Activated CD4-positive, alpha-beta T cell treated with anti-CD3 and anti-CD28 coated beads for 1 hour (primary cell): ENCODE measurements at regions not wholly inside any gene's neighbourhood (a gene's known extent, or its start where the extent isn't known, plus 50 kb on each side); places are given as distances from the start of the nearest gene placed in this dataset.

Source experiments
- DNase-seq: peaks from one replicate; pipeline ENCODE4 v3.0.0-alpha.2; 2020

DNA sequence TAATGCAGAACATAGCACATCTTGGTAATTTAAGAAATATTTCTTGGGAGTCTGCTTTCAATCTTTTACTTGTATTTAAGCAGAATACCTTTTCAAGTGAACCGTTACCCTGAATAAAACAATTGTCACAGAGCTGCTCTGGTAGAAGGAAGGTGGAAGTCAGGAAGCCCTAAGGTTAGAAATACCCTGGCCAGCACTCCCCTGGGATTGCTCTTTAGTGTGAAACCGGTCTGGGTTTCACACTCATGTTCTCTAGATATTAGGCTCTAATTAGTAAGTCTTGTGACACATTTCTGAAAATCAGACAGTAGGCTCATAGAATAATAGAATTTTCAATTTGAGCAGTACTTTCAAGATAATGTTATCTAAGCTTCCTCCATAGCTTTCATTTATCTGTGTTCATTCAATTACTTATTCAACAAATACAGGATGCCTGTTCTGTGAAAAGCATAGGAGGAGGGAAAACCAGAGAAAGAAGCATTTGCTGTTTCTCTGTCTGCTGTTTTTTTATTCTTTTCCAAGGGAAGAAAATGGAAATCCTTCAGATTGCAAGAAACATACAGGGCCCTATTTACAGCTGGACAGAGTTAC, 825.5 kb downstream of the TLR4 start:
- DNase-seq = no peak

DNA sequence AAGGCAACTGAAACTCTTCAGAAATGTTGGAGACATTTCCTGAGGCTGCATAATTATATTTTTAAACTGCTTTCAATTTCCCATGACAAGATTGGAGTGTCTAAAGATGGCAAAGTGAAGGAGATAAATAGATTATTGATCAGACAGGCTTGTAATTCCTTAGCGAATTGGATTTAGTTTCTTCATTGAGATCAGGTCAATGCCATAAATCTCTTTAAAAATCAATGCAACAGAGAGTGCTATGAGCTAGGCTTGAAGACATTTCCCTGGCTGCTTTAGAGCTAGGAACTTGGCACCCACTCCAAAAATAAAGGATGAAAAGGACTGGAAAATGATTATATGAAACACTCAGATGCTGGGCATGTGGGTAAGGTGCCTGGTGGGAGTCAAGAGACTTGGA, 828.4 kb downstream of the TLR4 start:
- DNase-seq = no peak

GRCh38 chr9:118533101-118533500, 828.9 kb downstream of the TLR4 start:
- DNase-seq = no peak

GRCh38 chr9:118533850-118534249, 829.6 kb downstream of the TLR4 start:
- DNase-seq = no peak

DNA sequence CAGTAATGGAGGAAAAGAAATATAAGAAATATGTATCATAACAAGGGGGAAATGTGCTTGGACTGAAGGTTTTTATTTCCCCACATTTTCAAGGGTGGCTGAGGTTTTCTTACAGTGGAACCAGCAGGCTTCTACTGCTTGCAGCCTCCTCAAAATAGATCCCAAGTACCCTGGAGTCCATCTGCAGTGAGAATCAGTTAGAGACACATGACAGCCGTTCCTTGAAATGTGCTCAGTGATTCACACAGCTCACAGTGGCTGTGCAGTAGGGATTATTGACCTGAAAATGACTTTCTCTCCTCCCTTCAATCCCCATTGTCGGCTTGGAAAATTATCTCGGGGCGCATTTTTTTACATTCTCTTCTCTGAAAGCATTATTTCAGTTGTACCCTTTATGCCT, 832.0 kb downstream of the TLR4 start:
- DNase-seq = no peak

- DNase-seq = no peak
Observed at GRCh38 chr9:118538959-118539358, 830.3 kb downstream of the BRINP1 start.

DNA sequence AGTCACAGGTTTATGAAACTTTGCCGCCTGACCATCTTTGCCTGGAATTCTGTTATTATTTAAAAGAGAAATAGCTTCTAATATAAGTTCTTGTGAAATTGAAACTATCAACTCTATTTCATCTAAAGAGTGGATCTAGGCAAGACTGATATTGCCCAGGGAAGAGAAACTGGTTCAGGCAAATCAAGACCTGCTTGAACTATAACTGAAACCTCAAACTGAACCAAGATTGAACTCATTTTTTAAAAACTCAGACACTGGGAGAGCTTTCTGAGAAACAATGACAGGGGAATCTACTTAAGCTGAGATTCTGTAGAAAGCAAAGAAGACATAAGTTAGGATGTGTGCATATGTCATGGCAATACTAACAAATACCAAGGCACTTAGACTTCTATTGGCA, 815.8 kb downstream of the BRINP1 start:
- no peak for DNase-seq

GRCh38 chr9:118554987-118555386, 814.2 kb downstream of the BRINP1 start:
- no peak for DNase-seq

DNA sequence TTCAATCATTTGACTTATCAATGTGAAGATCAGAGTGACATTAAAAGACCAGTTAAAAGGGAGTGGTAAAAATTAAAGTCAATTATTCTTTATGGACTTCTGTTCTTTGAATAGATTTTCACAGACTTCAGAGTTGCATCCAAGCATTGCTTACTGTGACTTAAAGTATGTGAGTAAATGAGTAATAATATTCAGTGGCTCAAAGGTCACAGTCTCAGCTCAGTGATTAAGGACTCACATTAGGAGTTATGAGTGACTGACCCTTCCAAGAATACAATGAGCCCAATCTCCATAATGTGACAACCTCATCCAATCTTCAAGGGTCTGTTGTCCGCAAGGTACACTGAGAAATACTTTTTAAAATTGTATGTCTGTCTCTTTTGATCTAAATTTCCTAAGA, 811.2 kb downstream of the BRINP1 start:
- DNase-seq = no peak

DNA sequence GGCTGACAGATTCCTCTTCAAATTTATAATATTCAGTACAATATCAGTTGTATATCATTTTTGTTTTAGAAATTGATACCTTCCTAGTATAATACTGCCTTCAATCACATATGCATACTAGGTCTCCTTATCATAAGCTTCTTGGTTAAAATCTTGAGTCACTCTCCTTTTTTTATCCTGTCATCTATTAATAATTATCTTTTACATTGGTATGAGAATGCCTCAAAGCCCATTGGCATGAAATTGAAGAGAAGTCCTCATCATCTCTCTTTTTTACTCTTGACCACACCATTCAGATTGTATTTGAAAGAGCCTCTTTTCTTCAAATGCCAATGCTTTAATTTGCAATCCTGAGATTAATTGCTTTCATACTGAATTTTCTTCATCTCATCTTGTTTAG, 810.3 kb downstream of the BRINP1 start:
- no peak for DNase-seq

- DNase-seq = no peak
Observed at GRCh38 chr9:118561051-118561450, 808.2 kb downstream of the BRINP1 start.

DNA sequence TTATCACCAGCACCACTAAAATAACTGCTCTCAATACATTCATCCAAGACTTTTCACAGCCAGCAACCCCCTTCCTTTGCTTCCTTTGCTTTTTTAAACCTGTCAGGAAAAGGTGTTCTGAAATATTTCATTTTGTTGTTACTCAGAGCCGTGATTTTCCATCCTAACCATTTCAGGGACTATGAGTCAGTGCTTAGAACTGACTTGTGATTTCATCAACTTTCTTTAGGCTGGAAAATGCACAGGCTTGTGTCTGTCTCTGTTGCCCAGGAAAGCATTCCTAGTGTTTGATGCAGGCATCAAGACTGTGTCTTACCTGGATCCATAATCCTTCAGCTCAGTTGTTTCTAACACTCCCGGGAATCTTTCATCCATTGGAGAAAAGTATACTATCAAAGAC, 805.6 kb downstream of the BRINP1 start:
- no peak for DNase-seq

DNA sequence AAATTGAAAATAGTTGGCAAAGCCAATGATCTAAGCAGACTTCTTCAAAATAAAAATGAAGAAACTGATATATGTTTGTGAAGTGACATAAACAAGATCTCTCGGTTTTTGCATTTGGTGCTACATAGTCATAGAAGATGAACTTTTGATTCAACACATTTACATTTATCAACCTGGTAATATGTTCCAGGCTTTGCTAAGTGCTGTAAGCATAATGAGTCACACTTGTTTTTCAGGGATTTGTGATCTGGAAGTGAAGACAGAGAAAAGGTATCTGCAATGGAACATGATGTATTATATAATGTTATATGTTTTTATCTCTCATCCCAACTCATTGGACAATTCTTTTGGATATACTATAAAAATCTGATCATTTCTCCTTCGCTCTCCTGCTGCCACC, 801.4 kb downstream of the BRINP1 start:
- no peak for DNase-seq

- no peak for DNase-seq
Observed at GRCh38 chr9:118568704-118569103, 800.5 kb downstream of the BRINP1 start.

GRCh38 chr9:118569148-118569547, 800.1 kb downstream of the BRINP1 start:
- no peak for DNase-seq

- no peak for DNase-seq
Observed at GRCh38 chr9:118570066-118570465, 799.2 kb downstream of the BRINP1 start.

DNA sequence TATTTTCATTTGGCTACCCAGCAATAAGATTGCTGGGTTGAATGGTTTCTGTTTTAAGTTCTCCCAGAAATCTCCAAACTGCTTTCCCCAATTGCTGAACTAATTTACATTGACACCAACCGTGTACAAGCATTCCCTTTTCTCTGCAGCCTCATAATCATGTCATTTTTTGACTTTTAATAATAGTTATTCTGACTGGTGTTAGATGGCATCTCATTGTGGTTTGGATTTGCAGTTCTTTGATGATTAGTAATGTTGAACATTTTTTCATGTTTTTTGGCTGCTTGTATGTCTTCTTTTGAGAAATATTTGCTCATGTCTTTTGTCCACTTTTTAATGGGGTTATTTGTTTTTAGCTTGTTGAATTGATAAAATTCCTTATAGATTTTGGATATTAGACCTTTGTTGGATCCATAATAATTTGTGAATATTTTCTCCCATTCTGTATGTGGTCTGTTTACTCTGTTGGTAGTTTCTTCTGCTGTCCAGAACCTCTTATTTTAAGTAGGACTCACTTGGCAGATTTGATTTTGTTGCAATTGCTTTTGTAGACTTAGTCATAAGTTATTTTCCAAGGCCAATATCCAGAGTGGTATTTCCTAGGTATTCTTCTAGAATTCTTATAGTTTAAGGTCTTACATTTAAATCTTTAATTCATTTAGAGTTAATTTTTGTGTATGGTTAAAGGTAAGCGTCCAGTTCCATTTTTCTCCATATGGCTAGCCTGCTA, 793.7 kb downstream of the BRINP1 start:
- no peak for DNase-seq

DNA sequence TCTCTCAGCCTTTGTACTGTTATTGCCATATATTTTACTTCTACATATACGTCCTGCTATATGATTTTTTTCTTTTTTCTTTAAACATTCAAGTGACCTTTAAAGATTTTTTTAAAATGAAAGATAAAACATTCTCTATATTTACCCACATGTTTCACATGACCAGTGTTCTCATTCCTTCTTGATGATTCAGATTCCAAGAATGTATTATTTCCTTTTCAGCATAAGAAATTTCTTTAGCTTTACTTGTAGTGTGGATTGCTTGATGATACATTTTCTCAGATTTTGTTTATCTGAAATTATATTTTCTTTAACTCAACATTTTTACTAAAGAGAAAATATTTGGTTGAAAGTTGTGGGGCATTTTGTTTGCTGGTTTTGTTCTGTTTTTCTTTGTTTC, 792.1 kb downstream of the BRINP1 start:
- DNase-seq = no peak

- DNase-seq = no peak
Observed at GRCh38 chr9:118578467-118578866, 790.8 kb downstream of the BRINP1 start.

- DNase-seq = no peak
Observed at GRCh38 chr9:118583414-118583813, 785.8 kb downstream of the BRINP1 start.

- DNase-seq = no peak
Observed at GRCh38 chr9:118586978-118587377, 782.3 kb downstream of the BRINP1 start.

GRCh38 chr9:118594428-118594827, 774.8 kb downstream of the BRINP1 start:
- DNase-seq = no peak

GRCh38 chr9:118595719-118596305, 773.4 kb downstream of the BRINP1 start:
- no peak for DNase-seq

DNA sequence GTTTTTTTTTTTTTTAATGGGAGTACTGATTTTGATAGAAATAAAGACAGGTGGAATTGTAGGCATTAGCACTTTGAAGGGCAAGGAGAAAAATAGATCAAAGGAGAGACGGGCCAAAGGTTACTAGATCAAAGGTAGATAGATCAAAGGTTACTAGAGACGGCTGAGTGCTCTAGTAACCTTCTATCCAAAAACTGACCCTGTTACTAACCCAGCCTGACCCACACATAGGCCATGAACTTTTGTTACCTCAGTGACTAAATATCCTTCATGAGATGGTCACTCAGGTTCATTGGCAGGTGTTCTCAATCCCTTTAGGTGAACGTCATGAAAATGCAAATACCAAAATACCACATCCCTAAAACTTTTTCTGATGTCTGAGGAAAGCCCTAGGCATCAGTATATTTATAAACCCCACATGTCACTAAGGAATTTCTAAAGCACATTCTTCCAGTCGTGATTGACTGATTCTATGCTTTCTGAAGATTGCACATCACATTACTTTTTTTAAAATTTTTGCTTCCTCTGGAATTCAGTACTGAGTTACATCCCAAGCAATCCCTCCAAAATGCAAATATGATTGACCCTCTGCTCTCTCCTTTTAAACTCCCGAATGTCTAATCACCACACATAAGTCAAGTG, 772.7 kb downstream of the BRINP1 start:
- no peak for DNase-seq
